Uterus (tissue), 2 donors: ENCODE measurements at regions not wholly inside any gene's neighbourhood (a gene's known extent, or its start where the extent isn't known, plus 50 kb on each side); places are given as distances from the start of the nearest gene placed in this dataset.

Experiments
- CTCF ChIP-seq, 4 experiments: fragments of 200-600 bp in 2 of 4; fragments of 450-650 bp in 2 of 4; sonication (generic) in 2 of 4; IDR thresholded peaks; one replicate each; pipeline ENCODE4 v1.5.1; 2016 to 2019; ENCODE audit warnings: antibody characterized with exemption in 4 of 4, mild to moderate bottlenecking in 2 of 4, moderate library complexity in 1 of 4
- POLR2A ChIP-seq, 2 donors: fragments of 450-650 bp; IDR thresholded peaks; one replicate each; pipeline ENCODE4 v1.6.1; 2016; ENCODE audit warnings: antibody characterized with exemption in 2 of 2, mild to moderate bottlenecking in 1 of 2, moderate library complexity in 1 of 2

- TF ChIP-seq CTCF (IDR thresholded peaks at IDR 0.05) (no peak), POLR2A (IDR thresholded peaks at IDR 0.05) (no peak)
These were observed 247.0 kb upstream of the SESN3 start for GRCh38 chr11:95478003-95478402.
